Thyroid gland (tissue), 4 donors: ENCODE measurements at regions not wholly inside any gene's neighbourhood (a gene's known extent, or its start where the extent isn't known, plus 50 kb on each side); places are given as distances from the start of the nearest gene placed in this dataset.

Source experiments
- CTCF ChIP-seq, 6 experiments: fragments of 200-600 bp in 3 of 6; fragments of 450-650 bp in 3 of 6; sonication (generic) in 3 of 6; IDR thresholded peaks; one replicate each; pipeline ENCODE4 v1.5.1; 2016 to 2019; ENCODE audit warnings: antibody characterized with exemption in 6 of 6, mild to moderate bottlenecking in 2 of 6, inconsistent platforms in 1 of 6, moderate library complexity in 1 of 6
- POLR2A ChIP-seq, 2 donors: fragments of 450-650 bp; IDR thresholded peaks; one replicate each; pipeline ENCODE4 v1.6.1; 2017; ENCODE audit warnings: antibody characterized with exemption in 2 of 2, mild to moderate bottlenecking in 2 of 2, moderate library complexity in 1 of 2

GRCh38 chr11:11218629-11218986, 134.4 kb downstream of the CSNK2A3 start:
- TF ChIP-seq CTCF (IDR thresholded peaks at IDR 0.05) (no peak), POLR2A (IDR thresholded peaks at IDR 0.05) (no peak)
